Loucy (cell line): ENCODE measurements at regions not wholly inside any gene's neighbourhood (a gene's known extent, or its start where the extent isn't known, plus 50 kb on each side); places are given as distances from the start of the nearest gene placed in this dataset.

Source experiments
- H2AFZ ChIP-seq: fragments of 200-600 bp; sonication (generic); 2 replicates; pipeline ENCODE4 v1.6.0; 2016; ENCODE audit warnings: antibody characterized with exemption, mild to moderate bottlenecking, low read length, moderate library complexity
- H3F3A ChIP-seq: fragments of 200-600 bp; 2 replicates; pipeline ENCODE4 v1.6.0; 2016; ENCODE audit warnings: antibody characterized with exemption, low read depth, mild to moderate bottlenecking
- H3K27me3 ChIP-seq: fragments of 200-600 bp; sonication (generic); 2 replicates; pipeline ENCODE4 v1.6.1; 2014; ENCODE audit warnings: low read length, mild to moderate bottlenecking; ENCODE audit not compliant: insufficient read depth, poor library complexity, severe bottlenecking
- H3K36me3 ChIP-seq: fragments of 200-600 bp; sonication (generic); 2 replicates; pipeline ENCODE4 v1.6.1; 2016; ENCODE audit warnings: low read length; ENCODE audit not compliant: insufficient read depth
- H3K4me1 ChIP-seq: fragments of 200-600 bp; sonication (generic); 2 replicates; pipeline ENCODE4 v1.5.1; 2014; ENCODE audit warnings: low read length, mild to moderate bottlenecking; ENCODE audit not compliant: insufficient read depth, poor library complexity, severe bottlenecking
- H3K4me2 ChIP-seq: fragments of 200-600 bp; sonication (generic); 2 replicates; pipeline ENCODE4 v1.6.0; 2014; ENCODE audit warnings: antibody characterized with exemption, low read length, low read depth, mild to moderate bottlenecking; ENCODE audit not compliant: poor library complexity, severe bottlenecking
- H3K4me3 ChIP-seq: fragments of 200-600 bp; sonication (generic); 2 replicates; pipeline ENCODE4 v1.5.1; 2014; ENCODE audit warnings: low read length, mild to moderate bottlenecking, mixed read lengths; ENCODE audit not compliant: poor library complexity, severe bottlenecking
- H3K79me2 ChIP-seq: fragments of 200-600 bp; sonication (generic); 2 replicates; pipeline ENCODE4 v1.6.1; 2014; ENCODE audit warnings: low read length; ENCODE audit not compliant: insufficient read depth
- H3K9ac ChIP-seq: fragments of 200-600 bp; sonication (generic); 2 replicates; pipeline ENCODE4 v1.6.0; 2014; ENCODE audit warnings: mild to moderate bottlenecking, low read depth, low read length, moderate library complexity; ENCODE audit not compliant: poor library complexity, severe bottlenecking
- H3K9me2 ChIP-seq: fragments of 200-600 bp; sonication (generic); replicated peaks from 2 replicates; pipeline ENCODE4 v1.6.1; 2016; ENCODE audit warnings: low read depth, low read length, mixed read lengths
- H3K9me3 ChIP-seq: fragments of 200-600 bp; sonication (generic); 2 replicates; pipeline ENCODE4 v1.6.1; 2014; ENCODE audit warnings: mild to moderate bottlenecking, antibody characterized with exemption, low read length, low read depth; ENCODE audit not compliant: insufficient read depth
- H4K20me1 ChIP-seq: fragments of 200-600 bp; sonication (generic); 2 replicates; pipeline ENCODE4 v1.6.0; 2014; ENCODE audit warnings: antibody characterized with exemption, low read length, mild to moderate bottlenecking; ENCODE audit not compliant: insufficient read depth, poor library complexity, severe bottlenecking
- CTCF ChIP-seq: fragments of 200-600 bp; sonication (generic); conservative IDR thresholded peaks from 2 replicates; pipeline ENCODE4 v1.5.1; 2014; ENCODE audit warnings: mild to moderate bottlenecking, antibody characterized with exemption, low read length
- EZH2phosphoT487 ChIP-seq: fragments of 200-600 bp; IDR thresholded peaks from 2 replicates; pipeline ENCODE4 v1.6.1; 2018; ENCODE audit warnings: antibody characterized with exemption, mild to moderate bottlenecking, moderate library complexity, borderline replicate concordance

- Histone ChIP-seq H3K79me2 (no peaks in the 10 kb centered on the region), H3K4me2 (no peak overlapping the region), H3K4me3 (no peak overlapping the region), H2AFZ (no peak overlapping the region), H3K9me3 (no peaks in the 10 kb centered on the region), H4K20me1 (no peaks in the 10 kb centered on the region), H3K4me1 (no peaks in the 10 kb centered on the region), H3K36me3 (no peaks in the 10 kb centered on the region), H3F3A (no peaks in the 10 kb centered on the region), H3K9me2 (no peaks in the 10 kb centered on the region), H3K9ac (no peak overlapping the region), H3K27me3 (no peaks in the 10 kb centered on the region)
- TF ChIP-seq EZH2phosphoT487 (no peak), CTCF (no peak)
Measured at GRCh38 chr1:81540216-81540615, 260.5 kb upstream of the ADGRL2 start.

GRCh38 chr1:81529014-81529413 is 271.7 kb upstream of the ADGRL2 start:
- H2AFZ ChIP-seq: no peak overlapping the region
- TF ChIP-seq EZH2phosphoT487 (no peak), CTCF (no peak)
- no peaks in the 10 kb centered on the region for H3K79me2 ChIP-seq

GRCh38 chr1:81525085-81525484 is 275.6 kb upstream of the ADGRL2 start:
- no peaks in the 10 kb centered on the region for H3K4me1 ChIP-seq
- no peak overlapping the region for H3K4me3 ChIP-seq

More at GRCh38 chr1:81529014-81529413, 271.7 kb upstream of the ADGRL2 start:
- Histone ChIP-seq H3K4me3 (no peak overlapping the region), H3K9me3 (no peaks in the 10 kb centered on the region), H3K27me3 (no peaks in the 10 kb centered on the region), H3K9me2 (no peaks in the 10 kb centered on the region), H3F3A (no peaks in the 10 kb centered on the region), H3K4me1 (no peaks in the 10 kb centered on the region), H4K20me1 (no peaks in the 10 kb centered on the region), H3K9ac (no peak overlapping the region), H3K36me3 (no peaks in the 10 kb centered on the region), H3K4me2 (no peak overlapping the region)

More at GRCh38 chr1:81525085-81525484, 275.6 kb upstream of the ADGRL2 start:
- Histone ChIP-seq H3K4me2 (no peak overlapping the region), H4K20me1 (no peaks in the 10 kb centered on the region), H2AFZ (no peak overlapping the region), H3F3A (no peaks in the 10 kb centered on the region), H3K27me3 (no peaks in the 10 kb centered on the region), H3K9me3 (no peaks in the 10 kb centered on the region), H3K36me3 (no peaks in the 10 kb centered on the region), H3K9me2 (no peaks in the 10 kb centered on the region), H3K79me2 (no peaks in the 10 kb centered on the region), H3K9ac (no peak overlapping the region)
- no peak for TF ChIP-seq CTCF
- TF ChIP-seq EZH2phosphoT487: no peak
